Retinal pigment epithelial cell (primary cell): ENCODE measurements at regions not wholly inside any gene's neighbourhood (a gene's known extent, or its start where the extent isn't known, plus 50 kb on each side); places are given as distances from the start of the nearest gene placed in this dataset.

Experiments used
- DNase-seq: peaks from one replicate; pipeline ENCODE4 v3.0.0-alpha.2; 2010; ENCODE audit warnings: low read depth
- H3K4me3 ChIP-seq: 2 replicates; pipeline ENCODE4 v1.5.1; 2011; ENCODE audit warnings: mild to moderate bottlenecking, low read length, control low read depth, moderate library complexity
- CTCF ChIP-seq: conservative IDR thresholded peaks from 2 replicates; pipeline ENCODE4 v1.5.1; 2011; ENCODE audit warnings: low read depth, low read length, control low read depth, inconsistent platforms

- DNase-seq: no peak
- H3K4me3 ChIP-seq: no peak overlapping the region
- peak; percentile 28 for TF ChIP-seq CTCF
These were observed 98.2 kb upstream of the PGRMC2 start for GRCh38 chr4:128385683-128386304.

- H3K4me3 ChIP-seq: no peak overlapping the region
- DNase-seq: no peak
- no peak for TF ChIP-seq CTCF
These were observed 97.4 kb upstream of the PGRMC2 start for GRCh38 chr4:128384765-128385598.

GRCh38 chr4:128384091-128384520 lies 96.5 kb upstream of the PGRMC2 start:
- TF ChIP-seq CTCF: no peak
- no peak overlapping the region for H3K4me3 ChIP-seq
- DNase-seq: no peak

- no peak for DNase-seq
- no peak overlapping the region for H3K4me3 ChIP-seq
- no peak for TF ChIP-seq CTCF
These were observed 94.3 kb upstream of the PGRMC2 start for GRCh38 chr4:128381748-128382559.

GRCh38 chr4:128380306-128380705 lies 92.7 kb upstream of the PGRMC2 start:
- no peak overlapping the region for H3K4me3 ChIP-seq
- no peak for TF ChIP-seq CTCF
- no peak for DNase-seq

- H3K4me3 ChIP-seq: no peak overlapping the region
- peak; percentile 82 for TF ChIP-seq CTCF
- DNase-seq: no peak
These were observed 92.2 kb upstream of the PGRMC2 start for GRCh38 chr4:128379860-128380259.
